ENCODE measurements at regions not wholly inside any gene's neighbourhood (a gene's known extent, or its start where the extent isn't known, plus 50 kb on each side); places are given as distances from the start of the nearest gene placed in this dataset.

- H2AFZ ChIP-seq (ENCODE audit: control insufficient read depth, low read depth, low read length): no peak overlapping the region
- CTCF ChIA-PET: interaction anchor here (5.2 kb wide), 1 partner anchor 411 kb away, joined by 23 read pairs; no protein-coding TSS in a partner anchor
- BruUV-seq (replicated peaks): no TSS peak
- 2% methylated on average over 3 of the region's 3 CpGs for WGBS (ENCODE audit: insufficient coverage, insufficient replicate concordance, low lambda C conversion rate, missing lambda C conversion rate)
- no peaks in the 10 kb centered on the region for H3K36me3 ChIP-seq (ENCODE audit: control insufficient read depth in 2 of 2, insufficient read depth in 2 of 2, low read length in 1 of 2)
- ATAC-seq (no peak), DNase-seq (ENCODE audit: low read depth, low spot score) (no peak), FAIRE-seq (no peak)
- intact Hi-C loops (cut with micrococcal nuclease; ENCODE audit: unreplicated experiment) (no loop called here), in situ Hi-C loops (cut with MboI) (loop anchor here (25.0 kb wide), 1 partner anchor 559 kb away; no protein-coding TSS in a partner anchor)
- SMC1A ChIA-PET (ENCODE audit: uncharacterized antibody, unreplicated experiment): no interaction called here
- TF ChIP-seq MLLT1 (IDR thresholded peaks at IDR 0.05): no peak
- TF ChIP-seq BRCA1 (IDR thresholded peaks at IDR 0.05; ENCODE audit: low read depth, low read length): no peak
- TF ChIP-seq BACH1 (IDR thresholded peaks at IDR 0.05; ENCODE audit: borderline replicate concordance): no peak
- TF ChIP-seq ZNF274 (IDR thresholded peaks at IDR 0.05; ENCODE audit: insufficient read depth, insufficient read length): no peak
- TF ChIP-seq TAF1 (IDR thresholded peaks at IDR 0.05; ENCODE audit: borderline replicate concordance, low read depth, low read length): no peak
- TF ChIP-seq TCF12 (IDR thresholded peaks at IDR 0.05; ENCODE audit: low read depth, low read length): no peak
- TF ChIP-seq GATAD2B (conservative IDR thresholded peaks at IDR 0.05; ENCODE audit: low read depth): no peak
- no peak for TF ChIP-seq SIX5 (IDR thresholded peaks at IDR 0.05; ENCODE audit: low read depth, low read length, severe bottlenecking)
- no peak for TF ChIP-seq SMAD1 (IDR thresholded peaks at IDR 0.05; ENCODE audit: low read depth, partially characterized antibody)
- RAD21 ChIA-PET (ENCODE audit: unreplicated experiment): interaction anchor here (1.0 kb wide), 1 partner anchor 9 kb away, joined by 3 read pairs; no protein-coding TSS in a partner anchor
- POLR2A ChIA-PET: no interaction called here
- H3K4me2 ChIP-seq (ENCODE audit: control insufficient read depth, insufficient read depth): no peak overlapping the region
- H4K20me1 ChIP-seq (ENCODE audit: control insufficient read depth, insufficient read depth): no peaks in the 10 kb centered on the region; the same call in 1 of the 2 replicates
- no peaks in the 10 kb centered on the region for H3K79me2 ChIP-seq (ENCODE audit: control insufficient read depth, insufficient read depth, low read length)
- no peak overlapping the region for H3K27ac ChIP-seq (ENCODE audit: control insufficient read depth, insufficient read depth)
- no peaks in the 10 kb centered on the region; a peak in 1 of 4 replicates for H3K27me3 ChIP-seq (replicated peaks in 1 of 2; ENCODE audit: control insufficient read depth in 2 of 2, insufficient read depth in 2 of 2, low read length in 1 of 2)
- H3K9me3 ChIP-seq (replicated peaks; ENCODE audit: control insufficient read depth, insufficient read depth, low read length): no peaks in the 10 kb centered on the region
- no peak overlapping the region for H3K4me3 ChIP-seq
- H3K9ac ChIP-seq (ENCODE audit: control insufficient read depth, insufficient read depth, low read length): no peak overlapping the region
- no peaks in the 10 kb centered on the region for H3K4me1 ChIP-seq (ENCODE audit: control insufficient read depth, insufficient read depth, low read length)
Observed at GRCh38 chr2:234546770-234547169, 49.9 kb upstream of the ARL4C start.
